Glutamatergic neuron (in vitro differentiated cells): ENCODE measurements at regions not wholly inside any gene's neighbourhood (a gene's known extent, or its start where the extent isn't known, plus 50 kb on each side); places are given as distances from the start of the nearest gene placed in this dataset.

Source experiments
- DNase-seq: peaks from one replicate; pipeline ENCODE4 v3.0.0; 2022
- H3K27ac Mint-ChIP-seq: one replicate; pipeline ENCODE4 v1.8.0; 2020; ENCODE audit warnings: mild to moderate bottlenecking, mixed read lengths, inconsistent platforms; ENCODE audit not compliant: unreplicated experiment
- H3K27me3 Mint-ChIP-seq: one replicate; pipeline ENCODE4 v1.8.0; 2020; ENCODE audit warnings: mild to moderate bottlenecking, moderate library complexity, mixed read lengths, inconsistent platforms; ENCODE audit not compliant: unreplicated experiment
- H3K36me3 Mint-ChIP-seq: one replicate; pipeline ENCODE4 v1.8.0; 2020; ENCODE audit warnings: mild to moderate bottlenecking, mixed read lengths, inconsistent platforms; ENCODE audit not compliant: unreplicated experiment
- H3K4me1 Mint-ChIP-seq: one replicate; pipeline ENCODE4 v1.8.0; 2020; ENCODE audit warnings: mild to moderate bottlenecking, low read depth, mixed read lengths, inconsistent platforms; ENCODE audit not compliant: unreplicated experiment
- H3K4me3 Mint-ChIP-seq: one replicate; pipeline ENCODE4 v1.8.0; 2020; ENCODE audit warnings: mild to moderate bottlenecking, mixed read lengths, inconsistent platforms; ENCODE audit not compliant: unreplicated experiment
- H3K9me3 Mint-ChIP-seq: one replicate; pipeline ENCODE4 v1.8.0; 2020; ENCODE audit warnings: mild to moderate bottlenecking, moderate library complexity, mixed read lengths, inconsistent platforms; ENCODE audit not compliant: unreplicated experiment
- TF ChIP-seq, protein P1 (sequence below): fragments of 200-600 bp; sonication (generic); IDR thresholded peaks from one replicate; pipeline ENCODE4 v1.5.0; 2021; ENCODE audit not compliant: partially characterized antibody, unreplicated experiment

DNA sequence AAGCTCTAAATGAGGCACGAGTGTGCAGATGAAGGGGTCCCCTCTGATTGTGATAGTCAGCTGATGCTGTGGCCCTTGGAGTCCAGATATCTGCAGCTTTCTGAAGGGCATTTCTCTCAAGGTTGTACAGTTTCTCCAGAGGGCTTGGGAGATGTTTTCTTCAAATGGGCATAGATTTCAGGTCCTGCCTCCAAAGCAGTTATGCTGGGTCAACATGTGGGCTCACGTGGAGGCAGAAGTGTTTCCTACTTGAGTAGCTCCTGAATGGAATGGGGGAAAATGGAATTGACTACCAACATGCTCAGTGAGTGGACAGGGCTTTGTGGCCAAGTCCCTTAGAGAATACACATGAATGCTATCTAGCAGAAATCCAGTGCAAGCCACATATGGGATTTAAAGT lies 360.7 kb downstream of the SAMD5 start:
- DNase-seq, result no peak

DNA sequence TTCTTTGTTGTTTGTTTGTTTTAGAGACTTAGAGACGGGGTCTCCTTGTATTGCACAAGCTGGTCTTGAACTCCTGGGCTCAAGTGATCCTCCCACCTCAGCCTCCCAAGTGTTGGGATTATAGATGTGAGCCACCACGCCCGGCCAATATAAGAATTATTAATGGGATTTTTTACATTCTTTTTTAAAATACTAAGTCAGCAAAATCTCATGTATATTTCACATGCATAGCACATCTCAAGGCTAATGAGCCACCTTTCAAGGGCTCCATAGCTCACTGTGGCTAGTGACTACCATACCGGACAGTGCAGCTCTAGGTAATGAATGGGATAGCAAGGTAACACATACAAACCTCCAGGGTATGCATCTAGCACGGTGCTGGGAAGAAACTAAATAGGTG lies 361.4 kb downstream of the SAMD5 start:
- peaks cover 8% of the 10 kb centered on the region for H3K9me3 Mint-ChIP-seq
- DNase-seq, result no peak
- peaks cover 2% of the 10 kb centered on the region for H3K27me3 Mint-ChIP-seq
- H3K36me3 Mint-ChIP-seq, result no peaks in the 10 kb centered on the region
- peaks cover 34% of the 10 kb centered on the region for H3K4me1 Mint-ChIP-seq
- no peak overlapping the region for H3K4me3 Mint-ChIP-seq
- TF ChIP-seq, protein P1, sequence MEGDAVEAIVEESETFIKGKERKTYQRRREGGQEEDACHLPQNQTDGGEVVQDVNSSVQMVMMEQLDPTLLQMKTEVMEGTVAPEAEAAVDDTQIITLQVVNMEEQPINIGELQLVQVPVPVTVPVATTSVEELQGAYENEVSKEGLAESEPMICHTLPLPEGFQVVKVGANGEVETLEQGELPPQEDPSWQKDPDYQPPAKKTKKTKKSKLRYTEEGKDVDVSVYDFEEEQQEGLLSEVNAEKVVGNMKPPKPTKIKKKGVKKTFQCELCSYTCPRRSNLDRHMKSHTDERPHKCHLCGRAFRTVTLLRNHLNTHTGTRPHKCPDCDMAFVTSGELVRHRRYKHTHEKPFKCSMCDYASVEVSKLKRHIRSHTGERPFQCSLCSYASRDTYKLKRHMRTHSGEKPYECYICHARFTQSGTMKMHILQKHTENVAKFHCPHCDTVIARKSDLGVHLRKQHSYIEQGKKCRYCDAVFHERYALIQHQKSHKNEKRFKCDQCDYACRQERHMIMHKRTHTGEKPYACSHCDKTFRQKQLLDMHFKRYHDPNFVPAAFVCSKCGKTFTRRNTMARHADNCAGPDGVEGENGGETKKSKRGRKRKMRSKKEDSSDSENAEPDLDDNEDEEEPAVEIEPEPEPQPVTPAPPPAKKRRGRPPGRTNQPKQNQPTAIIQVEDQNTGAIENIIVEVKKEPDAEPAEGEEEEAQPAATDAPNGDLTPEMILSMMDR, result no peak
- peak overlapping the region; percentile 38 for H3K27ac Mint-ChIP-seq

More for the DNA sequence above, 360.7 kb downstream of the SAMD5 start:
- Mint-ChIP-seq H3K27me3 (peaks cover 2% of the 10 kb centered on the region), H3K36me3 (no peaks in the 10 kb centered on the region), H3K4me1 (peaks cover 32% of the 10 kb centered on the region), H3K4me3 (peak overlapping the region; percentile 61), H3K9me3 (peaks cover 8% of the 10 kb centered on the region), H3K27ac (peak overlapping the region; percentile 88)
- TF ChIP-seq, protein P1, result no peak

- Mint-ChIP-seq H3K4me3 (no peak overlapping the region), H3K4me1 (peaks cover 32% of the 10 kb centered on the region), H3K9me3 (peaks cover 8% of the 10 kb centered on the region), H3K36me3 (no peaks in the 10 kb centered on the region), H3K27ac (no peak overlapping the region), H3K27me3 (peaks cover 2% of the 10 kb centered on the region)
- TF ChIP-seq, protein P1, result no peak
- DNase-seq, result no peak
Measured at GRCh38 chr6:147870506-147871110, 362.1 kb downstream of the SAMD5 start.

DNA sequence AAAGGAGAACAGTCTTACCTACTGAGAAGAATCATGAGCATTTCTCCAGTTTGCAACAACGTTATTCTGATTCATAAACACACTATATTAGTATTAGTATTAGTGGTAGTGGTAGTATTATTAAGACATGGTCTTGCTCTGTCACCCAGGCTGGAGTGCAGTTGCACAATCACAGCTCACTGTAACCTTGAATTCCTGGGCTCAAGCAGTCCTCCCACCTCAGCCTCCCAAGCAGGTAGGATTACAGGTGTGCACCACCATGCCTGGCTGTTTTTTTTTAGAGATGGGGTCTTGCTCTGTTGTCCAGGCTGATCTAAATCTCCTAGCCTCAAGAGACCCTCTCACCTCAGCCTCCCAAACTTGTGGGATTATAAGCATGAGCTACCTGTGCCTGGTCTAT lies 363.5 kb downstream of the SAMD5 start:
- no peaks in the 10 kb centered on the region for H3K36me3 Mint-ChIP-seq
- H3K9me3 Mint-ChIP-seq, result peaks cover 8% of the 10 kb centered on the region
- H3K27ac Mint-ChIP-seq, result no peak overlapping the region
- peaks cover 2% of the 10 kb centered on the region for H3K27me3 Mint-ChIP-seq
- no peak for DNase-seq
- peaks cover 29% of the 10 kb centered on the region for H3K4me1 Mint-ChIP-seq
- TF ChIP-seq, protein P1, result no peak
- H3K4me3 Mint-ChIP-seq, result no peak overlapping the region

GRCh38 chr6:147873816-147874215 lies 365.3 kb downstream of the SAMD5 start:
- H3K4me3 Mint-ChIP-seq, result no peak overlapping the region

More at GRCh38 chr6:147873816-147874215, 365.3 kb downstream of the SAMD5 start:
- H3K4me1 Mint-ChIP-seq, result peaks cover 12% of the 10 kb centered on the region
- peaks cover 2% of the 10 kb centered on the region for H3K27me3 Mint-ChIP-seq
- H3K27ac Mint-ChIP-seq, result no peak overlapping the region
- DNase-seq, result no peak
- H3K9me3 Mint-ChIP-seq, result peaks cover 4% of the 10 kb centered on the region
- TF ChIP-seq, protein P1, result no peak
- H3K36me3 Mint-ChIP-seq, result no peaks in the 10 kb centered on the region
